Spleen (tissue), 7 donors: ENCODE measurements at regions not wholly inside any gene's neighbourhood (a gene's known extent, or its start where the extent isn't known, plus 50 kb on each side); places are given as distances from the start of the nearest gene placed in this dataset.

Experiments used
- POLR2A ChIP-seq, 3 donors: fragments of 450-650 bp; IDR thresholded peaks; one replicate each; pipeline ENCODE4 v1.5.1; 2017; ENCODE audit warnings: antibody characterized with exemption in 3 of 3, mild to moderate bottlenecking in 1 of 3
- TF ChIP-seq, protein P1 (sequence below), 11 experiments: fragments of 200-600 bp in 7 of 11; fragments of 450-650 bp in 4 of 11; sonication (generic) in 4 of 11; IDR thresholded peaks in 8 of 11; conservative IDR thresholded peaks in 3 of 11; 1 replicate in 7 of 11; 2 replicates in 4 of 11; pipeline versions ENCODE4 v1.4.0 to v1.8.0; 2016 to 2021; ENCODE audit warnings: antibody characterized with exemption in 11 of 11, inconsistent platforms in 4 of 11, mild to moderate bottlenecking in 1 of 11
- donor health status: DM: no; HTN: no; CAD: no; lungs with moderate emphysema.
- donor health status: DM: no; HTN: no; CAD: no.
- donor health status: DM: no; HTN: no; CAD: no.

DNA sequence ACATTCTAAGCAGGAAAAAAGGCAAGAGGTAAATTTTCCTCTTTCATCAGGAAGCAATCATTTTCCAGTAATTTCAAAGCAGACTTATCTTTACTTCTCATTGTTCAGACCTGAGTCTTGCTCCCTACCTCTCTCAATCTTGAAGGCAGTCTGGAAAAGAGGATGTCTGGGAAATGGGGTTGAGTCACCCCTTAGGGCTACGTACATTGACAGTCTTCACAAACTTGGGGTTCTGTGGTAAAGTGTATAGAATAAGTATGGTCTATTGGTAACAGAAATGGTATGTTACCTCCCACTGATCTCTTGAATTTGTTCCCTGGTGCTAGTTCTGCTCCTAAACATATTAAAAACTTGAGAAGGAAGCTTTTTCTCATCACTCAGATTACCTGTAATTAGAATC is 361.3 kb downstream of the SS18 start:
- TF ChIP-seq, protein P1, sequence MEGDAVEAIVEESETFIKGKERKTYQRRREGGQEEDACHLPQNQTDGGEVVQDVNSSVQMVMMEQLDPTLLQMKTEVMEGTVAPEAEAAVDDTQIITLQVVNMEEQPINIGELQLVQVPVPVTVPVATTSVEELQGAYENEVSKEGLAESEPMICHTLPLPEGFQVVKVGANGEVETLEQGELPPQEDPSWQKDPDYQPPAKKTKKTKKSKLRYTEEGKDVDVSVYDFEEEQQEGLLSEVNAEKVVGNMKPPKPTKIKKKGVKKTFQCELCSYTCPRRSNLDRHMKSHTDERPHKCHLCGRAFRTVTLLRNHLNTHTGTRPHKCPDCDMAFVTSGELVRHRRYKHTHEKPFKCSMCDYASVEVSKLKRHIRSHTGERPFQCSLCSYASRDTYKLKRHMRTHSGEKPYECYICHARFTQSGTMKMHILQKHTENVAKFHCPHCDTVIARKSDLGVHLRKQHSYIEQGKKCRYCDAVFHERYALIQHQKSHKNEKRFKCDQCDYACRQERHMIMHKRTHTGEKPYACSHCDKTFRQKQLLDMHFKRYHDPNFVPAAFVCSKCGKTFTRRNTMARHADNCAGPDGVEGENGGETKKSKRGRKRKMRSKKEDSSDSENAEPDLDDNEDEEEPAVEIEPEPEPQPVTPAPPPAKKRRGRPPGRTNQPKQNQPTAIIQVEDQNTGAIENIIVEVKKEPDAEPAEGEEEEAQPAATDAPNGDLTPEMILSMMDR (IDR thresholded peaks at IDR 0.05 in 8 of 11, conservative IDR thresholded peaks at IDR 0.05 in 3 of 11), result no peak
- no peak for TF ChIP-seq POLR2A (IDR thresholded peaks at IDR 0.05)
